SK-N-SH (cell line): ENCODE measurements at regions not wholly inside any gene's neighbourhood (a gene's known extent, or its start where the extent isn't known, plus 50 kb on each side); places are given as distances from the start of the nearest gene placed in this dataset.

ENCODE experiments used
- CHD2 ChIP-seq: fragments of 150-350 bp; IDR thresholded peaks from 2 replicates; pipeline ENCODE4 v1.6.1; 2018; ENCODE audit warnings: low read length; ENCODE audit not compliant: partially characterized antibody
- CTCF ChIP-seq: fragments of 200-600 bp; sonication (generic); IDR thresholded peaks from 2 replicates; pipeline ENCODE4 v1.6.1; 2017; ENCODE audit warnings: antibody characterized with exemption, mild to moderate bottlenecking, moderate library complexity
- EP300 ChIP-seq, 2 experiments: IDR thresholded peaks; 2 replicates each; pipeline versions ENCODE4 v1.4.0 to v1.6.1; 2012; ENCODE audit warnings: borderline replicate concordance in 1 of 2, low read depth in 1 of 2, low read length in 1 of 2
- EZH2phosphoT487 ChIP-seq: fragments of 200-600 bp; sonication (generic); IDR thresholded peaks from 2 replicates; pipeline ENCODE4 v1.6.1; 2017; ENCODE audit warnings: low read depth, mixed run types, mild to moderate bottlenecking, antibody characterized with exemption, moderate library complexity, borderline replicate concordance
- GABPA ChIP-seq: IDR thresholded peaks from 2 replicates; pipeline ENCODE4 v1.4.0; 2012; ENCODE audit warnings: low read depth, mild to moderate bottlenecking
- GATA2 ChIP-seq: sonication (generic); formaldehyde crosslinking; IDR thresholded peaks from 2 replicates; pipeline ENCODE4 v1.5.0; 2020; ENCODE audit warnings: mild to moderate bottlenecking, missing genetic modification reagents
- MAX ChIP-seq: IDR thresholded peaks from 2 replicates; pipeline ENCODE4 v1.4.0; 2012; ENCODE audit warnings: low read depth
- MXI1 ChIP-seq: IDR thresholded peaks from 2 replicates; pipeline ENCODE4 v1.6.1; 2012; ENCODE audit warnings: mild to moderate bottlenecking, low read depth, low read length, improper control_type of control experiment
- POLR2AphosphoS5 ChIP-seq: IDR thresholded peaks from 2 replicates; pipeline ENCODE4 v1.6.1; 2012; ENCODE audit warnings: low read depth, low read length
- RCOR1 ChIP-seq: fragments of 150-350 bp; IDR thresholded peaks from 2 replicates; pipeline ENCODE4 v1.6.1; 2017; ENCODE audit warnings: antibody characterized with exemption, low read length
- REST ChIP-seq: IDR thresholded peaks from 2 replicates; pipeline ENCODE4 v1.6.1; 2012; ENCODE audit warnings: mild to moderate bottlenecking, low read depth, low read length, moderate library complexity
- USF1 ChIP-seq: IDR thresholded peaks from 2 replicates; pipeline ENCODE4 v1.4.0; 2012; ENCODE audit warnings: low read depth, borderline replicate concordance
- USF2 ChIP-seq: fragments of 150-350 bp; IDR thresholded peaks from 2 replicates; pipeline ENCODE4 v1.6.1; 2017; ENCODE audit warnings: antibody characterized with exemption, low read length, low read depth, borderline replicate concordance
- ZBTB33 ChIP-seq: IDR thresholded peaks from 2 replicates; pipeline ENCODE4 v1.4.0; 2012; ENCODE audit warnings: low read depth, borderline replicate concordance

GRCh38 chr15:59887211-59887610, 116.9 kb upstream of the FOXB1 start:
- TF ChIP-seq CTCF: no peak
- TF ChIP-seq POLR2AphosphoS5: no peak
- no peak for TF ChIP-seq MXI1
- TF ChIP-seq GATA2 (CRISPR knock-in tag): no peak
- TF ChIP-seq MAX: no peak
- TF ChIP-seq GABPA: no peak
- no peak for TF ChIP-seq CHD2
- TF ChIP-seq USF1: no peak
- no peak for TF ChIP-seq ZBTB33
- no peak for TF ChIP-seq REST
- no peak for TF ChIP-seq EP300 (IDR thresholded peaks at IDR 0.05; ENCODE audit: borderline replicate concordance in 1 of 2, low read depth in 1 of 2, low read length in 1 of 2)
- TF ChIP-seq RCOR1: no peak
- TF ChIP-seq USF2: no peak
- no peak for TF ChIP-seq EZH2phosphoT487
